Ishikawa (cell line): ENCODE measurements at regions not wholly inside any gene's neighbourhood (a gene's known extent, or its start where the extent isn't known, plus 50 kb on each side); places are given as distances from the start of the nearest gene placed in this dataset.

Source experiments
- EGR1 ChIP-seq: IDR thresholded peaks from 2 replicates; pipeline ENCODE4 v1.6.1; 2012
- FOXM1 ChIP-seq: IDR thresholded peaks from 2 replicates; pipeline ENCODE4 v1.6.1; 2012; ENCODE audit warnings: low read depth, borderline replicate concordance
- NFIC ChIP-seq: IDR thresholded peaks from 2 replicates; pipeline ENCODE4 v1.6.1; 2012
- TAF1 ChIP-seq: IDR thresholded peaks from 2 replicates; pipeline ENCODE4 v1.6.1; 2012; ENCODE audit warnings: low read depth, mild to moderate bottlenecking
- TF ChIP-seq, protein P1 (sequence below): IDR thresholded peaks from 2 replicates; pipeline ENCODE4 v1.6.1; 2012

DNA sequence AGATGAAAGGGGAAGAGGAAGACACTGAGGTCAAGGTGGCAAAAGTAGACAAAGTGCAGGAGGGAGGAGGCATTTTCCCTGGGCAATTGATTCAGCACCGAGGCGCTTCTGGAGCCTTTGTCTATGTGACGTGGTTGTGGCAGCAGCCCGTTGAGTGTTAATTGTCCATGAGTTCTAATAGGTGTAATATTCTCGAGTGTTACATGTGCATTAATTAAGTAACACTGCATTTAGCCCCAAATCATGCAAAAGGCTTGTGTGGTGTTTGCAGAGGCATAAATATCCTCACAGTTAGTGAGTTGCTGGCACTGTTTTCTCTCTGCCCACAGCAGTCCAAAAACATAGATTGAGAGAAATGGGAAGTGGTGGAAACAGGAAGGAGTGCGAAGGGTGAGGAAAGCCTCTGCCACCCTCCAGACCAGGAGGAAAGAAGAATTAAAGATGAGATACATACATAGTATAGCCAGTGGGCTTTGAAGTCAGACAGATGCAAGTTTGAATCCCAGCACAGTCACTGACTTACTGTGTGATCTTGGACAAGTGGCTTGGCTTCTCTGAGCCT lies 361.2 kb downstream of the MN1 start:
- TF ChIP-seq EGR1 (no peak), TAF1 (no peak), NFIC (no peak), FOXM1 (no peak)
- TF ChIP-seq, protein P1, sequence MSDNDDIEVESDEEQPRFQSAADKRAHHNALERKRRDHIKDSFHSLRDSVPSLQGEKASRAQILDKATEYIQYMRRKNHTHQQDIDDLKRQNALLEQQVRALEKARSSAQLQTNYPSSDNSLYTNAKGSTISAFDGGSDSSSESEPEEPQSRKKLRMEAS: no peak
